GM12864 (cell line): ENCODE measurements at regions not wholly inside any gene's neighbourhood (a gene's known extent, or its start where the extent isn't known, plus 50 kb on each side); places are given as distances from the start of the nearest gene placed in this dataset.

Experiments used
- DNase-seq: peaks from one replicate; pipeline ENCODE4 v3.0.0-alpha.2; 2011; ENCODE audit warnings: low read depth
- H3K4me3 ChIP-seq: 2 replicates; pipeline ENCODE4 v1.5.1; 2011; ENCODE audit warnings: mild to moderate bottlenecking, low read depth, low read length, control low read depth
- TF ChIP-seq, protein P1 (sequence below): IDR thresholded peaks from 2 replicates; pipeline ENCODE4 v1.5.1; 2011; ENCODE audit warnings: low read depth, mild to moderate bottlenecking, moderate library complexity, low read length, control low read depth, inconsistent platforms; ENCODE audit errors: missing control alignments

DNA sequence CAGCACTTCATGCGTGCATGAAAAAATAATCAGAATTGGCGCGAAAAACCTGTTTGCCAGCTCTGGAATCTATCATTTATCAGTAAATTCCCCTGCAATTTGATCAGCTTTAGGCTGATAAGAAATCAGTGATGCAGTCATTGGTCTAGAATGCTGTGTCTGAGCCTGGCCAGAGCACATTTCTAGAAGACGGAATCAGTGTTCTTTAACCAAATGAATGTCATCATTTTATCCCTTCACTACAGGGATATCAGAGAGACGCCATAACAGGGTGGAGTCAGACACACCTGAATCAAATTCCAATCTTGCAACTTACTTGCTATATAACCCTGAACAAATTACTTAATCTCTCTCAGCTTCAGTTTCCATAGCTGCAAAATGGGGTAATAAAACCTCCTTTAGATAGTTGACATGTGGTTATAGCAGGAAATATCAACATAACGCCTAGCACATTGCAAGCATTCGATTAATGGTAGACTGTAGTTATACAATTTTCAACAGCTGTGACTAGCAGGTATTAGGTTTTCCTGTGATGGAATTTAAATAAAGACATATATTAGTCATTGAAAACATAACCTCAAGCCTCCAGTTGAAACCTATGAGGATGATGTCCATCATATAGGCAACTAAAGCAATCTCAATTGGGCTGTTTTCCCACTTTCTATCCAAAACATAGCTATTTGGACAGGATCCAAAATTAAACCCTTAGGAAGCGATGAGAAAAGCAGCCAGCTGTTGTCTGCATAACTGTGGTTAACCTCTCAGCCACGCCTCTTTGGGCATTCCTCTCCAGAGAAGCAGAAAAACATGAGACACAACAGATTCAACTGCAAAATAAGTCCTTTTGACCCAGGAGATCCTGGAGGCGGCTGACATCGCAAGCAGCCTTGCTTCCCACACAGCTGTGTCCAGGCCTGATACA, 51.6 kb upstream of the UBL3 start:
- no peak overlapping the region for H3K4me3 ChIP-seq
- DNase-seq: no peak
- TF ChIP-seq, protein P1, sequence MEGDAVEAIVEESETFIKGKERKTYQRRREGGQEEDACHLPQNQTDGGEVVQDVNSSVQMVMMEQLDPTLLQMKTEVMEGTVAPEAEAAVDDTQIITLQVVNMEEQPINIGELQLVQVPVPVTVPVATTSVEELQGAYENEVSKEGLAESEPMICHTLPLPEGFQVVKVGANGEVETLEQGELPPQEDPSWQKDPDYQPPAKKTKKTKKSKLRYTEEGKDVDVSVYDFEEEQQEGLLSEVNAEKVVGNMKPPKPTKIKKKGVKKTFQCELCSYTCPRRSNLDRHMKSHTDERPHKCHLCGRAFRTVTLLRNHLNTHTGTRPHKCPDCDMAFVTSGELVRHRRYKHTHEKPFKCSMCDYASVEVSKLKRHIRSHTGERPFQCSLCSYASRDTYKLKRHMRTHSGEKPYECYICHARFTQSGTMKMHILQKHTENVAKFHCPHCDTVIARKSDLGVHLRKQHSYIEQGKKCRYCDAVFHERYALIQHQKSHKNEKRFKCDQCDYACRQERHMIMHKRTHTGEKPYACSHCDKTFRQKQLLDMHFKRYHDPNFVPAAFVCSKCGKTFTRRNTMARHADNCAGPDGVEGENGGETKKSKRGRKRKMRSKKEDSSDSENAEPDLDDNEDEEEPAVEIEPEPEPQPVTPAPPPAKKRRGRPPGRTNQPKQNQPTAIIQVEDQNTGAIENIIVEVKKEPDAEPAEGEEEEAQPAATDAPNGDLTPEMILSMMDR: no peak
